Caco-2 (cell line): ENCODE measurements at regions not wholly inside any gene's neighbourhood (a gene's known extent, or its start where the extent isn't known, plus 50 kb on each side); places are given as distances from the start of the nearest gene placed in this dataset.

Source experiments
- BruUV-seq: library from RNA; stranded (reverse); fragments of 400-500 nt; replicated peaks from 2 replicates; lab custom pipeline; 2021; lab: Mats Ljungman, UMichigan
- CTCF ChIA-PET: fragments of 300-600 bp; sonication (Branson Sonifier 250); formaldehyde crosslinking; loops from one replicate; lab custom pipeline; 2022; ENCODE audit warnings: antibody characterized with exemption; lab: Charles Lee
- POLR2A ChIA-PET: fragments of 300-600 bp; sonication (Branson Sonifier 250); formaldehyde crosslinking; loops from one replicate; lab custom pipeline; 2022; ENCODE audit warnings: antibody characterized with exemption; lab: Charles Lee
- DNase-seq, 2 experiments: peaks; one replicate each; pipeline versions ENCODE4 v3.0.0 to v3.0.0-alpha.2; 2020 to 2022
- H3K27me3 ChIP-seq: replicated peaks from 2 replicates; pipeline ENCODE4 v1.6.0; 2011; ENCODE audit warnings: low read length; ENCODE audit not compliant: control insufficient read depth, insufficient read depth
- H3K36me3 ChIP-seq: 2 replicates; pipeline ENCODE4 v1.5.1; 2011; ENCODE audit warnings: low read length; ENCODE audit not compliant: control insufficient read depth, insufficient read depth
- H3K4me1 ChIP-seq: fragments of 250-450 bp; sonication (Bioruptor Pico); 2 replicates; pipeline ENCODE4 v1.5.1; 2020; ENCODE audit warnings: mild to moderate bottlenecking
- H3K4me3 ChIP-seq: 2 replicates; pipeline ENCODE4 v1.5.1; 2011; ENCODE audit warnings: low read depth, mild to moderate bottlenecking, control low read depth, low read length
- H3K9me3 ChIP-seq: fragments of 250-450 bp; sonication (Bioruptor Pico); 2 replicates; pipeline ENCODE4 v1.5.1; 2020; ENCODE audit warnings: mild to moderate bottlenecking, moderate library complexity
- H3K27ac Mint-ChIP-seq: one replicate; pipeline ENCODE4 v1.8.0; 2022; ENCODE audit warnings: mixed read lengths; ENCODE audit not compliant: unreplicated experiment
- H3K27me3 Mint-ChIP-seq: one replicate; pipeline ENCODE4 v1.8.0; 2022; ENCODE audit warnings: mixed read lengths; ENCODE audit not compliant: insufficient read depth, unreplicated experiment
- H3K36me3 Mint-ChIP-seq: one replicate; pipeline ENCODE4 v1.8.0; 2022; ENCODE audit warnings: mild to moderate bottlenecking, mixed read lengths; ENCODE audit not compliant: insufficient read depth, unreplicated experiment
- H3K4me1 Mint-ChIP-seq: one replicate; pipeline ENCODE4 v1.8.0; 2022; ENCODE audit warnings: low read depth, mixed read lengths; ENCODE audit not compliant: unreplicated experiment
- H3K4me3 Mint-ChIP-seq: one replicate; pipeline ENCODE4 v1.8.0; 2022; ENCODE audit warnings: mild to moderate bottlenecking, moderate library complexity, mixed read lengths; ENCODE audit not compliant: unreplicated experiment
- H3K9me3 Mint-ChIP-seq: one replicate; pipeline ENCODE4 v1.8.0; 2022; ENCODE audit warnings: mixed read lengths; ENCODE audit not compliant: unreplicated experiment
- intact Hi-C: fragments of 100-400 bp; cut with micrococcal nuclease; formaldehyde crosslinking; loops from one replicate; pipeline ENCODE4 v1.10.0; 2022; ENCODE audit not compliant: unreplicated experiment
- TF ChIP-seq, protein P1 (sequence below), 2 experiments: fragments of 200-600 bp in 1 of 2; IDR thresholded peaks; 1 replicate in 1 of 2; 2 replicates in 1 of 2; pipeline versions ENCODE4 v1.5.1 to v1.8.0; 2011 to 2022; ENCODE audit warnings: antibody characterized with exemption in 1 of 2, control low read depth in 1 of 2, inconsistent platforms in 1 of 2, low read depth in 1 of 2, low read length in 1 of 2, mild to moderate bottlenecking in 1 of 2, moderate library complexity in 1 of 2; ENCODE audit not compliant: insufficient read depth in 1 of 2, severe bottlenecking in 1 of 2, unreplicated experiment in 1 of 2

DNA sequence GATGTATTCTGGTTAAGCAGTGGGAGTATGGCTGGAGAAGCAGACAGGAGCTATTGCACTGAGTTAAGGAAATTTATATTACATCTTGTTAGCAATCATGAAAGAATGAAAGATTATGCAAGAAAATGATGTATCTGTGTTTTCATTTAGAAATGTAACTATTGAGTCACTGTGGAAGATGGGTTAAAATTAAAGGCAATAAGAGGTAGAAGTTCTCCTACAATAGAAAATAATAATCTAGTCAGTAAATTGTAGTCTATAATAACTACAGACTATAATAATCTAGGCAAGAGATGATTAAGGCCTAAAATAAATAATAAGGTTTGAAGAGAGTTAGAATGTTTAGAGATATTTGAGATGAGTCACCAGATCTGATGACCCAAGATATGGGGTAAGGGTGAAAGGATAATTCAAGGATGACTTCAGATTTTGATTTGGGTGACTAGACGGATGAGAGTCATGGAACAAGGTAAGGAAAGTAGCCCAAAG, 371.9 kb upstream of the KCNH7 start:
- H3K27ac Mint-ChIP-seq = no peak overlapping the region
- ChIA-PET CTCF (no interaction called here), POLR2A (no interaction called here)

DNA sequence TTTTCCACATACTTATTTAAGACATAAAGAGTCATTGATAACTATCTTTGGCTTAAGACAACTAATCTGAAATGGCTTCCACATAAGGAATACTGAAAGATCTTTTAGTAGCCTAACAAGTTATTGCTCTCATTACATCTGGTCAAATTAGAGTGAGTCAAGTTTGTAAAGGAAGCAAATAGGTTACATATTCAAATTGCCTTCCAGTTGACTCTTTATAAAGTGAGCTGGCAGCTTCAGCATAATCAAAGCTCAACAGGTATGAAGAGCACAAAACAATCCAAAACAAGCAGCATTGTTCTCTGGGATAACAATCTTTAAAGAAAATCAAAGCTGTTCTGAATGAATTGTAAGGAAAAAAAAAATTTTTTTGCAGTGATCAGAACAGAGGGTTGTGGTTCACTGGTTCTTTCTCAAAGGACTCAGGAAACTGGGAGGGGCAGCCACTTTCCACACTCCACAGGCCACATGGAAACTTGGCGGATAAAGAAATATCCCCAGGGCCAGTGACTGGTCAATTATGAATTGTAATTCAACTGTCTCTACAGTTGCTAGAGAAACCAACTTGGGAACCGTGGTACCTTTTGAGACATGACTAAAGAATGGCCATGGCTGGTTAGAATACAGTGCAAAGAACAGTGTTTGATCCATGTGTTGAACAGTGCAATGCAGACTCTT, 369.3 kb upstream of the KCNH7 start:
- DNase-seq = no peak
- Histone ChIP-seq H3K27me3 (no peaks in the 10 kb centered on the region), H3K9me3 (no peaks in the 10 kb centered on the region), H3K4me1 (no peaks in the 10 kb centered on the region), H3K4me3 (no peak overlapping the region), H3K36me3 (no peaks in the 10 kb centered on the region)
- ChIA-PET CTCF (no interaction called here), POLR2A (no interaction called here)
- H3K36me3 Mint-ChIP-seq = no peaks in the 10 kb centered on the region
- no peaks in the 10 kb centered on the region for H3K4me1 Mint-ChIP-seq
- H3K27ac Mint-ChIP-seq = no peak overlapping the region
- no TSS peak for BruUV-seq
- peaks cover 3% of the 10 kb centered on the region for H3K27me3 Mint-ChIP-seq
- H3K9me3 Mint-ChIP-seq = no peaks in the 10 kb centered on the region
- intact Hi-C loops = no loop called here
- no peak overlapping the region for H3K4me3 Mint-ChIP-seq
- TF ChIP-seq, protein P1, sequence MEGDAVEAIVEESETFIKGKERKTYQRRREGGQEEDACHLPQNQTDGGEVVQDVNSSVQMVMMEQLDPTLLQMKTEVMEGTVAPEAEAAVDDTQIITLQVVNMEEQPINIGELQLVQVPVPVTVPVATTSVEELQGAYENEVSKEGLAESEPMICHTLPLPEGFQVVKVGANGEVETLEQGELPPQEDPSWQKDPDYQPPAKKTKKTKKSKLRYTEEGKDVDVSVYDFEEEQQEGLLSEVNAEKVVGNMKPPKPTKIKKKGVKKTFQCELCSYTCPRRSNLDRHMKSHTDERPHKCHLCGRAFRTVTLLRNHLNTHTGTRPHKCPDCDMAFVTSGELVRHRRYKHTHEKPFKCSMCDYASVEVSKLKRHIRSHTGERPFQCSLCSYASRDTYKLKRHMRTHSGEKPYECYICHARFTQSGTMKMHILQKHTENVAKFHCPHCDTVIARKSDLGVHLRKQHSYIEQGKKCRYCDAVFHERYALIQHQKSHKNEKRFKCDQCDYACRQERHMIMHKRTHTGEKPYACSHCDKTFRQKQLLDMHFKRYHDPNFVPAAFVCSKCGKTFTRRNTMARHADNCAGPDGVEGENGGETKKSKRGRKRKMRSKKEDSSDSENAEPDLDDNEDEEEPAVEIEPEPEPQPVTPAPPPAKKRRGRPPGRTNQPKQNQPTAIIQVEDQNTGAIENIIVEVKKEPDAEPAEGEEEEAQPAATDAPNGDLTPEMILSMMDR (IDR thresholded peaks at IDR 0.05; ENCODE audit: insufficient read depth in 1 of 2, low read depth in 1 of 2, low read length in 1 of 2, severe bottlenecking in 1 of 2, unreplicated experiment in 1 of 2) = no peak

More for the DNA sequence above, 371.9 kb upstream of the KCNH7 start:
- no peak for DNase-seq
- H3K9me3 ChIP-seq = no peaks in the 10 kb centered on the region
- no peaks in the 10 kb centered on the region for H3K4me1 Mint-ChIP-seq
- no peak overlapping the region for H3K4me3 Mint-ChIP-seq
- H3K4me1 ChIP-seq = no peaks in the 10 kb centered on the region
- no peak overlapping the region for H3K4me3 ChIP-seq
- no peaks in the 10 kb centered on the region for H3K9me3 Mint-ChIP-seq
- H3K27me3 ChIP-seq = no peaks in the 10 kb centered on the region
- intact Hi-C loops = no loop called here
- BruUV-seq = no TSS peak
- H3K27me3 Mint-ChIP-seq = peaks cover 3% of the 10 kb centered on the region
- H3K36me3 Mint-ChIP-seq = no peaks in the 10 kb centered on the region
- TF ChIP-seq, protein P1 (IDR thresholded peaks at IDR 0.05; ENCODE audit: insufficient read depth in 1 of 2, low read depth in 1 of 2, low read length in 1 of 2, severe bottlenecking in 1 of 2, unreplicated experiment in 1 of 2) = no peak
- no peaks in the 10 kb centered on the region for H3K36me3 ChIP-seq

DNA sequence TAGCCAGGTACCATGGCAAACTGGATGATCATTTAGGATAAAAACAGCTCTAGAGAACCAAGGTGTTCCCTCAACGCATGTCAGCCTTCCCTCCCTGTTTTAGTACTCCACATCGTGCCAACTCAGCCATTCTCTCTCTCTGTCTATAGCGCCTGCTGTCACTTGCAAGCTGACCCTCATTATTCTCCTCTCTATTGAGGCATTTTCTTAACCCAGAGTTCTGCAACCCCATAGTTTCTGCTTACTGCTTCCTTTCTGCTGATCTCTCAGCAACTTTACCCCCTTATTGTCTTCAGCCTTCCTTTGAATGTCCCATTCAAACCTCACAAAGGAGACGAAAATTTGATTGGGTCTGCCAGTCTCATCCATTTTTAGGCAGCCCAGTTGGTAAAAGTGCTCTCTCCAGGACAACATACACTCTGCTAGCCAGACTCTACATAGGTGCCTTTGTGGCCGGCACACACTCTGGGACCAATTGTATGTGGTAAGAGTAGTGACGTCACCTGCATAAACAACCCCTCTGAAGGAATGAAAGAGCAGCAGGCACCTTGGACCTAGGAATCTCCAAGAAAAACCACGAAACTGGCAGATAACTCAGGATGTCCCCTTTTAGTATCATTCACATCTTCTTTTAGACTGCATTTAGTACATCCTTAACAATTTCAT, 367.2 kb upstream of the KCNH7 start:
- CTCF ChIA-PET = no interaction called here
- Histone ChIP-seq H3K27me3 (no peaks in the 10 kb centered on the region), H3K4me1 (no peaks in the 10 kb centered on the region), H3K4me3 (no peak overlapping the region), H3K36me3 (no peaks in the 10 kb centered on the region), H3K9me3 (no peaks in the 10 kb centered on the region)
- H3K4me3 Mint-ChIP-seq = no peak overlapping the region
- TF ChIP-seq, protein P1 (IDR thresholded peaks at IDR 0.05; ENCODE audit: insufficient read depth in 1 of 2, low read depth in 1 of 2, low read length in 1 of 2, severe bottlenecking in 1 of 2, unreplicated experiment in 1 of 2) = no peak
- no peaks in the 10 kb centered on the region for H3K4me1 Mint-ChIP-seq
- BruUV-seq = no TSS peak
- H3K27ac Mint-ChIP-seq = no peak overlapping the region
- POLR2A ChIA-PET = no interaction called here
- intact Hi-C loops = no loop called here
- H3K27me3 Mint-ChIP-seq = peaks cover 3% of the 10 kb centered on the region
- no peaks in the 10 kb centered on the region for H3K36me3 Mint-ChIP-seq
- H3K9me3 Mint-ChIP-seq = no peaks in the 10 kb centered on the region
- no peak for DNase-seq
